Activated naive CD8-positive, alpha-beta T cell treated with anti-CD3 and anti-CD28 coated beads, Interleukin-2, amount 50 U/mL, for 24 hours (primary cell): ENCODE measurements at regions not wholly inside any gene's neighbourhood (a gene's known extent, or its start where the extent isn't known, plus 50 kb on each side); places are given as distances from the start of the nearest gene placed in this dataset.

Source experiments
- ATAC-seq: fragments of 150-1000 bp; cut with Tn5 transposase; one replicate; pipeline ENCODE4 v1.10.0; 2021
- DNase-seq: peaks from one replicate; pipeline ENCODE4 v3.0.0; 2021
- H3K27ac Mint-ChIP-seq: one replicate; pipeline ENCODE4 v1.8.0; 2021; ENCODE audit warnings: mild to moderate bottlenecking, mixed read lengths
- H3K27me3 Mint-ChIP-seq: one replicate; pipeline ENCODE4 v1.8.0; 2021; ENCODE audit warnings: mixed read lengths
- H3K36me3 Mint-ChIP-seq: one replicate; pipeline ENCODE4 v1.8.0; 2021; ENCODE audit warnings: low read depth, mixed read lengths
- H3K4me1 Mint-ChIP-seq: one replicate; pipeline ENCODE4 v1.8.0; 2021; ENCODE audit warnings: mixed read lengths
- H3K4me3 Mint-ChIP-seq: one replicate; pipeline ENCODE4 v1.8.0; 2021; ENCODE audit warnings: mild to moderate bottlenecking, moderate library complexity, mixed read lengths
- H3K9me3 Mint-ChIP-seq: one replicate; pipeline ENCODE4 v1.8.0; 2021; ENCODE audit warnings: mixed read lengths

DNA sequence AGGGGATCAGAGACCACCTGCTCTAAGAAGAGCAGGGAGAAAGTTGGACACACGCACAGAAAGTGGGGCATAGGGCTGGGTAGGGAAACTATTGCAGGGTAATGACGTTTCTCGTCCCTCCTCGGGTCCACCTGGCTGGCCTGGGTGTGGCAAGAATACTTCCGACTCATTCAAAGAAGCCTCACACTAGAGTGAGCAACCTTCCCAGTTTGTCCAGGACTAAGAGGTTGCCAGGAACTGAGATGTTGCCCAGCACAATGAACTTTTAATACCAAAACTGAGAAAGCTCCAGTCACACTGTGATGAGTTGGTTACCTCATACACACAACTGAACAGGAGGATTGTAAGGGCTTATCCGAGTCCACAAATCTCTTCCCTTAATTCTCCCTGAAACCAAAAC, 74.5 kb upstream of the ADGRF1 start:
- DNase-seq = no peak
- no peaks in the 10 kb centered on the region for H3K36me3 Mint-ChIP-seq
- no peaks in the 10 kb centered on the region for H3K9me3 Mint-ChIP-seq
- H3K4me3 Mint-ChIP-seq = no peak overlapping the region
- no peaks in the 10 kb centered on the region for H3K27me3 Mint-ChIP-seq
- ATAC-seq = no peak
- no peak overlapping the region for H3K27ac Mint-ChIP-seq
- no peaks in the 10 kb centered on the region for H3K4me1 Mint-ChIP-seq

DNA sequence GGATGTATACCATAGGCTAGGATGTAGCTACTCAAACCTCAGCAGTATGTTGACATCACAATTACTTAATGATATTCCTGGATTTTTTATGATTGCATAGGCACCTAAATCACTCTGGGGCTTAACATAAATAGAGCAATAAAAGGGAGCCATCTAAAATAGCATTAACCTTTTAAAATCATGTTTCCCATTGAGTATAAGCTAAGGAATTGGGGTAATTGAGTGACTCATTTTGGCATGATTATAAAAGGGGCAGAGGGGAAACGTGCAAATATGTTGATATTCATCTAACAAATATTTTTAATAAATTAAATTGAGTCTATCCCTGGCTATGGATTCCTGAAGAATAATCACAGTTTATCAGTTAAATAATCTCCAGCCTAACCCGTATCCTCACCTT, 74.0 kb upstream of the ADGRF1 start:
- Mint-ChIP-seq H3K4me3 (no peak overlapping the region), H3K27ac (no peak overlapping the region), H3K36me3 (no peaks in the 10 kb centered on the region), H3K4me1 (no peaks in the 10 kb centered on the region), H3K27me3 (no peaks in the 10 kb centered on the region), H3K9me3 (no peaks in the 10 kb centered on the region)
- ATAC-seq (no peak), DNase-seq (no peak)

DNA sequence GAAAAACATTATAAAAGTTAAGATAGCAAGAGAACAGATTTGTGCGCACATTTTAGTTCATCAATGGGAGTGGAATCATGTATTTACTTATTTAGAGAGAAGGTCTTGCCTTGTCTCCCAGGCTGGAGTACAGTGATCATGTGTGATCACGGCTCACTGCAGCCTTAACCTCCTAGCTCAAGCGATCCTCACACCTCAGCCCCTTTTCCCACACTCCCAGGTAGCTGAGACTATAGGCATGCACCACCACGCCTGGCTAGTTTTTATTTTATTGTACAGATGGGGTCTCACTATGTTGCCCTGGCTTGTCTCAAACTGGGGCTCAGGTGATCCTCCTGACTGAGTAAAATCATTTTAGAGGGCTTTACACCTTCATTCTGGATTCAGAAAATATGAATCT, 72.3 kb upstream of the ADGRF1 start:
- Mint-ChIP-seq H3K4me1 (no peaks in the 10 kb centered on the region), H3K27me3 (no peaks in the 10 kb centered on the region), H3K4me3 (no peak overlapping the region), H3K27ac (no peak overlapping the region), H3K36me3 (no peaks in the 10 kb centered on the region), H3K9me3 (no peaks in the 10 kb centered on the region)
- no peak for ATAC-seq
- DNase-seq = no peak

DNA sequence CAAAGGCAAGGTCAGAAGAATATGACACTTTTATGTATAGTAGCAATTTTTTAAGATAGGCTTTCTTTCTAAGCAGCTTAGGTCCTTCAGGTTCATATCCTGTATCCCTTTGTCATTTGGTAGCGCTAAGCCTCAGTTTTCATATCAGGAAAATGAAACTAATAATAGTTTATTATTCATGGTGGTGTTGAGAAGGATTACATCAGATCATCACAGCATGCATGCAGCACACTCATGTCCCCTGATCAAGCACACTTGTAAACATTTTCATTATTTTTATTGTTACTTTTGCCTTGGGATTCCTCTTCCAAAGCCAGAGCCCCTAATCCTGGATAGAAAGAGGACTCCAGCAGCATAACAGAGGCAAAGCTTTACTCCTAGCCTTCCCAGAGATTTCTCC, 70.2 kb upstream of the ADGRF1 start:
- H3K4me1 Mint-ChIP-seq = no peaks in the 10 kb centered on the region
- H3K36me3 Mint-ChIP-seq = no peaks in the 10 kb centered on the region
- no peaks in the 10 kb centered on the region for H3K9me3 Mint-ChIP-seq
- no peak for ATAC-seq
- peaks cover 4% of the 10 kb centered on the region for H3K27me3 Mint-ChIP-seq
- DNase-seq = no peak
- no peak overlapping the region for H3K4me3 Mint-ChIP-seq
- H3K27ac Mint-ChIP-seq = no peak overlapping the region

DNA sequence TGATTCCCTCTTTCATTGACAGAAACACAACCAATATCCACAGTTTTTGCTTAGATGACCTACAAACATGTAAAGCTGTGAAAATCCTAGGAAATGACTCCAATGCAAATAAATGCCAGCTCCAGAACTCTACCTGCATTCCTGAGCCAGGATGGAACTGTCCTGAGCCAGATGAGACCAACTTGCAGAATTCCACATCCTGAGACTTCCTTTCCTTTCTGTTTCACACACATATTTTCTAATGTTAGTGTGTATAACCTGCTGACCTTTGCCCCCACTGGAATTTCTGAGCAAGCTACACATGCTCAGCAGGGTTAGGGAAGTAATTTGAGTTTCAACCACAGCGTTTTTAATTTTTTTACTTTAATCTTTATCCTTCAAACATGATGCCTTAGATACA, 69.6 kb upstream of the ADGRF1 start:
- Mint-ChIP-seq H3K27me3 (peaks cover 4% of the 10 kb centered on the region), H3K36me3 (no peaks in the 10 kb centered on the region), H3K4me3 (no peak overlapping the region), H3K4me1 (no peaks in the 10 kb centered on the region), H3K9me3 (no peaks in the 10 kb centered on the region), H3K27ac (no peak overlapping the region)
- no peak for ATAC-seq
- DNase-seq = no peak

DNA sequence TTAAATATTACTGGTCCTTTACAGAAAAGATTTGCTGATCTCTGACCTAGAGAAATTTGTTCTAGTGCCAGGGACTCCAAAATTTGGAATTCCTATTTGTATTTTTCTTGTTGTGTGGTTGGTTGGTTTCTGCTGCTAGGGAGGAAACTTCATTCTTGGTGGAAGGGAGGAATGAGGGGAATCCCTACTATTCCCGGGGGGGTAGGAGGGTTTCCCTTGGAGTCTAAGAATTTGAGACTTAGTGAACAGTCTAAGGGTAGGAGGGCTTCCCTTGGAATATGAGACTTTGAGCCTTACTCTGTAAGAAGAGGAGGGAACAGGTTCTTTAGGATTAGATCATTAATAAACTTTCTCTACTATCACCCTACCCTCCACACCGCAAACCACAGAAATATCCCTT, 67.1 kb upstream of the ADGRF1 start:
- H3K36me3 Mint-ChIP-seq = no peaks in the 10 kb centered on the region
- H3K27me3 Mint-ChIP-seq = peaks cover 4% of the 10 kb centered on the region
- ATAC-seq = no peak
- H3K27ac Mint-ChIP-seq = no peak overlapping the region
- H3K4me3 Mint-ChIP-seq = no peak overlapping the region
- H3K4me1 Mint-ChIP-seq = no peaks in the 10 kb centered on the region
- DNase-seq = no peak
- H3K9me3 Mint-ChIP-seq = no peaks in the 10 kb centered on the region

DNA sequence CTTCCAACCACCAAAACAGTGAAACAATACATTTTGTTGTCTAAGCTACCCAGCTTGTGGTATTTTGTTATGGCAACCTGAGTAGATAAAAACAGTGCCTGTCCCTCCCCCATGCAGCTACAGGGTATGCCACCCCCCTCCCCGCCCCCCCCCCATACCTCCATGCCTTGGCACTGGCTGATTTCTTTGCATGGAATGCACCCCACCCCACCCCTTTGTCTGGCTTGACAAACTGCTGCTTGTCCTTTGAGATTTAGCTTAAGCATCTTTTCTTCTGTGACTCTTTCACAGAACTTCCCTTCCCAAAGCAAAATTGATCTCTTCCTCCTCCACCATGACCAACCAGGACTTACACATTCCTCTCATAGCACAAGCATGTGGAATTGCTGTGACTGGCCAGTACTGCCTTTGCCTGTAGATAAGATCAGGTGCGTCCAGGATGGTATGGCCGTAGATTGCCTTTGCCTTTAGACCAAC, 64.6 kb upstream of the ADGRF1 start:
- Mint-ChIP-seq H3K27me3 (peaks cover 4% of the 10 kb centered on the region), H3K4me1 (no peaks in the 10 kb centered on the region), H3K36me3 (no peaks in the 10 kb centered on the region), H3K4me3 (no peak overlapping the region), H3K27ac (no peak overlapping the region), H3K9me3 (no peaks in the 10 kb centered on the region)
- ATAC-seq = no peak
- no peak for DNase-seq

DNA sequence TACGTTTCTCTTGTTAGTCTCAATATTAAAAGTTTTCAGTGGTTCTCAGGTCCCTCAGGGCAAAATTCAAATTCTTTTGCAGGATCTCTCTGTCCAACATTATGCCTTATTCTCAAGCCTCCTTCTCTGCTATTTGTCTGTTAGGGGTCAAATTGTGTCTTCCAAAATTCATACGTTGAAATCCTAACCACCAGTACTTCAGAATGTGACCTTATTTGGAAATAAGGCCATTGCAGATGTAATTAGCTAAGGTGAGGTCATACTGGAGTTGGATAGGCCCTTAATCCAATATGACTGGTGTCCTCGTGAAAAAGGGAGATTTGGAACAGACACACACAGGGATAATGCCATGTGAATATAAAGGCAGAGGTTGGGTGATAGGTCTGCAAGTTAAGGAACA, 64.1 kb upstream of the ADGRF1 start:
- no peak for ATAC-seq
- peaks cover 4% of the 10 kb centered on the region for H3K27me3 Mint-ChIP-seq
- DNase-seq = no peak
- no peaks in the 10 kb centered on the region for H3K36me3 Mint-ChIP-seq
- no peak overlapping the region for H3K4me3 Mint-ChIP-seq
- H3K9me3 Mint-ChIP-seq = no peaks in the 10 kb centered on the region
- no peak overlapping the region for H3K27ac Mint-ChIP-seq
- no peaks in the 10 kb centered on the region for H3K4me1 Mint-ChIP-seq

DNA sequence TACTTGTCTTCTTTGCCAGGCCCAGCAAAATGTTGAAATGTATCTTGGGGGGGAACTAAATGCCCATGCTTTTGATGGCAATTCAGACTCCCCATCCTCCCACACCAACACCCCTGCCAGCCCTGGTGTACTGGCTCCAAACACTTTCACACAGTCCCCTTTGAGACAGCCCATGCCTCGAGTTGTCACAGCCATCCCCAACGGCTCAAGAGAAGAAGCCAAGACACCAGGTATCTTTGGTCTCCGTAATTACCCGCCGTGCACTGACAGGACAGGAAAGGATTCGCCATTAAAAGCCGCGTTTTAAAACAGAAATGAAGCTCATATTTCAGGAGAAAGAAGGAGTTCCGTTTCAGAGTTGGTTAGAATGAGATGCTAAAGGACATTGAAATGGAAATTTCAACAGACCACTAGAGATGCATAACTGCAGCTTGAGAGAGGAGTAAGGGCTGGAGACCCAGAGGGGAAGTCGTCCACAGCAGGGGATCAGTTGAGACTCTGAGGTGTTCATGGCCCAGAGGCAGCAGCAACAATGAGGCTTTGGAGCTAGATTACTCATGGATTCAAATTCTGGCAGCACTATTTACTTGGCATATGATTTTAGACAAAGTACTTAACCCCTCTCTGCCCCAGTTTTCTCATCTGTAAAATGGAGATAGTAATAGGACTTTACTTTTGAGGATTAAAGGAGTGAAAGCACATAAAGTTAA, 63.5 kb upstream of the ADGRF1 start:
- peaks cover 4% of the 10 kb centered on the region for H3K27me3 Mint-ChIP-seq
- DNase-seq = no peak
- H3K27ac Mint-ChIP-seq = no peak overlapping the region
- H3K36me3 Mint-ChIP-seq = no peaks in the 10 kb centered on the region
- no peak for ATAC-seq
- no peak overlapping the region for H3K4me3 Mint-ChIP-seq
- H3K9me3 Mint-ChIP-seq = no peaks in the 10 kb centered on the region
- no peaks in the 10 kb centered on the region for H3K4me1 Mint-ChIP-seq

DNA sequence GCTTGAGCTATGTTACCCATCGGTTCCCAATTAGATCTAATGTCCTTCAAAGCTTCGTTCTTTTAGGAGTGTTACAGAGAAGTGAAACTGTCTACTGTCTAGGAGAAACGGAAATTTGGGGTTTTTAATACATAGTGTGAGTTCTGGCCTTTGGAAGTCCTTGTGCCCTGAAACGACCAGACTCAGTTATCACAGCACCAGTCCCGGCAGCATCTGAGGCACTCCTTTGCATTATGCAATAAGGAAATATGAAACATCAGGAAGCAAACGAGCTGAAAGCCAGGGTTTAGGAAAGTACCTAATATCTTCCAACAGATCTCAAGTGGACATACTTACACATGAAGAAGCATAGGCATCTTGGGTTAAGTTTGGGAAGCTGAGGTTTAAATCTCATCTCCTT, 61.8 kb upstream of the ADGRF1 start:
- peaks cover 2% of the 10 kb centered on the region for H3K27me3 Mint-ChIP-seq
- DNase-seq (no peak), ATAC-seq (no peak)
- no peak overlapping the region for H3K4me3 Mint-ChIP-seq
- no peaks in the 10 kb centered on the region for H3K4me1 Mint-ChIP-seq
- no peak overlapping the region for H3K27ac Mint-ChIP-seq
- no peaks in the 10 kb centered on the region for H3K9me3 Mint-ChIP-seq
- no peaks in the 10 kb centered on the region for H3K36me3 Mint-ChIP-seq

DNA sequence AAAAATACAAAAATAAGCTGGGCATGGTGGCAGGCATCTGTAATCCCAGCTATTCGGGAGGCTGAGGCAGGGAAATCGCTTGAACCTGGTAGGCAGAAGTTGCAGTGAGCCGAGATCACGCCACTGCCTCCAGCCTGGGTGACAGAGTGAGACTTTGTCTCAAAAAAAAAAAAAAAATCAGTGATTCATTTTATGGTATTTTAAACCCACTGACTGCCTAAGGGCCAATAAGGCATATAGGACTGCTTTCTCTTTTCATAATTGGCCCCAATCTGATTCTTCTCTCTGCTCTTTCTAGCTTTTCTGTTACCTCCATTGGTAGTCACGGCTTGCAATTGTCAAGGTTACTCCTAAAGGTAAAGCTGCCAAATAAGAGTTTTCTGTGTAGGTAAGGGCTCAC, 60.2 kb upstream of the ADGRF1 start:
- H3K27me3 Mint-ChIP-seq = no peaks in the 10 kb centered on the region
- H3K4me1 Mint-ChIP-seq = no peaks in the 10 kb centered on the region
- no peak overlapping the region for H3K27ac Mint-ChIP-seq
- H3K4me3 Mint-ChIP-seq = no peak overlapping the region
- ATAC-seq (no peak), DNase-seq (no peak)
- H3K9me3 Mint-ChIP-seq = no peaks in the 10 kb centered on the region
- no peaks in the 10 kb centered on the region for H3K36me3 Mint-ChIP-seq

DNA sequence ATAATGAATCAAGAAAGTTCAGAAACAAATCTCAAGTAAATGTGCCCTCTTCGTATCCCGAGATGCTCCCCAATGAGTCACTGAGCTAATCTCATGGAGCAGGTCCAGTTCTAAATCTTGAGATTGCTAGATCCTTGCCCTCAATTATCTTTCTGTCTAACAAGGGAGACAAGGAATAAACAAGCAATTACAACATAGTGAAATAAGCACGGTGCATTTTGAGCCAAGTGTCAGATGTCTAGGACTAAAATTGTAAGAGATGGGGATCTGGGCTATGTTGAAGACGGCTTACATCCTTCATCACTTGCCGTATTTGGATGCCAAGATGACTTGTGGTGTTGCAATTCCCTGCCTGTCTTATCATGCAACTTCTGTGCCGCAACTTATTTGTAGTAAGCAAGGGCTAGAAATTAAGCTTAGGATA, 56.5 kb upstream of the ADGRF1 start:
- no peak for ATAC-seq
- Mint-ChIP-seq H3K4me3 (no peak overlapping the region), H3K27me3 (no peaks in the 10 kb centered on the region), H3K9me3 (no peaks in the 10 kb centered on the region), H3K4me1 (no peaks in the 10 kb centered on the region), H3K36me3 (no peaks in the 10 kb centered on the region), H3K27ac (no peak overlapping the region)
- no peak for DNase-seq

DNA sequence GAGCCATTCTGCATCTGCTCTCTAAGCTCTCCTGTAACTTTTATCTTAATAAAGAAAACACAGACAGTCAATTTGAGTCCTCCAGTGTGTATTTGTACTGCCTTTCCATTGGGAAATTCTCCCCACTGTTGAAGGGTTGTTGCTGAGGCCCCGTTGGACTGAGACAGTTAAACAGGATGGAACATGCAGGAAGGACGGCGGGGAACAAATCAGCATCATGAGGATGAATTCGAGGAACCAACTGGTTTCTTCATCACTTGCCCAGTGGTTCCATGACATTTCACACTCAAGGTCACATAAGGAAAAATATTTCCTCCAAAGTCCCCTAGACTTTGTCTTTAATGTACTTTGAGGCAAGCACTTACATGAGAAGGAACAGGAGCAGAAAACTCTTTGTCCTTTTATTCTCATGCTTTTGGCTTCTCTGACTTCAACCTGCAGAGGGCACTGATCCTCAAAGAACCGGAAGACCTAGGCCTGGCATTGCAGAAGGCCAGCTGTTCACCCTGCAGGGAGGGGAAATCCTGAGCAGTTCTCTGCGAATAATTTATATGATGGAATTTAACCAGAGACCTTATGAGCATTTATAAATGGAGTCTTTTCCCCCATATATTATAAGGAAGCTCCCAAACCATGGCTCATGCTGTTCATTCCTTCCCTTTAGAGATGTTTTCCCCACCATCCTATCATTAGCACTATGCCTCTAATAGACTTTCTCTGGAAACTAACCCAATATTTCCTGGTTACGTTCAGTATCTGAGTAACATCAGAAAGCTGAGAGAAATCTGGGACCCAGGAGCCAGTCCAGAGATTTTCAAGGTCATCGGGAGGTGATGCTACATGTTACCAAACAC, 55.2 kb upstream of the ADGRF1 start:
- DNase-seq = peak; percentile 37
- Mint-ChIP-seq H3K4me1 (no peaks in the 10 kb centered on the region), H3K36me3 (no peaks in the 10 kb centered on the region), H3K27me3 (no peaks in the 10 kb centered on the region), H3K27ac (no peak overlapping the region), H3K4me3 (no peak overlapping the region), H3K9me3 (no peaks in the 10 kb centered on the region)
- peak; percentile 83 for ATAC-seq

DNA sequence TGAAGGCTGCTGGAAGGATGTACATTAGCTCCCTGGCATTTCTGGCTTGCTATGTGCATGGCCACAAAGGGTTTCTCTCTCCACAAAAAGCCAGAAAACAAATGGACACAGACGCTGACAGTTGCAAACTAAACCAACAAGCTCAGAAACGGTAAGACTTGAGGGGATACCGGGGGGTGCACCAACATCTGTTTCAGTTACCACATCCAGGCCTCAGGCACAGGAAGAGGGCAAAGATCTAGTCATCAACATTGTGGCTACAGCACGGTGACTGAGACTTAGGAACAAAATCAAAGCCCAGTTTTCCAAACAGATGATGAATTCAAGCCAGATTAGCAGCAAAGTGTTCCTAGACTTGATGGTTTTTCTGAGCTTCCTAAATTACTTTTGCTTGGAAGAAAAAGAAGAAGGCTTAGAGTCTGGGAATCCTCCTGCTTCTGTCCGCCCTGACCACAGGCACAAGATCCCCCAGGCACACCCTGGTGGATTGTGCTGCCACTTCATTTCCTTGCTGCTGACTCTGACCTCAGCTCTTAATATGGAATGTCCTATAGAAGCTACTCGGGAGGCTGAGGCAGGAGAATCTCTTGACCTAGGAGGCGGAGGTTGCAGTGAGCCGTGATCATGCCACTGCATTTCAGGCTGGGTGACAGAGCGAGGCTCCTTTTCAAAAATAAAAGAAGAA, 54.2 kb upstream of the ADGRF1 start:
- H3K27me3 Mint-ChIP-seq = no peaks in the 10 kb centered on the region
- ATAC-seq (no peak), DNase-seq (no peak)
- no peaks in the 10 kb centered on the region for H3K36me3 Mint-ChIP-seq
- H3K4me1 Mint-ChIP-seq = no peaks in the 10 kb centered on the region
- no peaks in the 10 kb centered on the region for H3K9me3 Mint-ChIP-seq
- no peak overlapping the region for H3K4me3 Mint-ChIP-seq
- no peak overlapping the region for H3K27ac Mint-ChIP-seq
